ENCODE measurements at regions not wholly inside any gene's neighbourhood (a gene's known extent, or its start where the extent isn't known, plus 50 kb on each side); places are given as distances from the start of the nearest gene placed in this dataset.
"Not testable (repeated sequence)": the region's sequence is repeated elsewhere in the genome, so short reads cannot be mapped to it uniquely, and the experiment has no call there.

- H3K36me3 ChIP-seq = no peaks in the 10 kb centered on the region
- no peaks in the 10 kb centered on the region for H3K4me1 ChIP-seq
- peaks cover 0 to 4% of the 10 kb centered on the region in 2 donors for H3K9me3 ChIP-seq
- in situ Hi-C loops (cut with MboI; ENCODE audit: low pct_ligation_motif_present in 1 of 4, low pct_unique_long_range_greater_than_20kb in 1 of 4, low sequenced_read_pairs in 3 of 4) = no loop called here
- TF ChIP-seq CTCF (IDR thresholded peaks at IDR 0.05) = no peak
- TF ChIP-seq EP300 (IDR thresholded peaks at IDR 0.05; ENCODE audit: low read depth) = no peak
- TF ChIP-seq POLR2AphosphoS5 (IDR thresholded peaks at IDR 0.05) = no peak
- no peak overlapping the region for H3K4me3 ChIP-seq
- intact Hi-C loops (cut with DNase I; ENCODE audit: low total_unique reads) = no loop called here
- no peaks in the 10 kb centered on the region for H3K27me3 ChIP-seq
- no peak overlapping the region for H3K27ac ChIP-seq
- DNase-seq = no peak
- WGBS, 2 donors (ENCODE audit: low coverage in 1 of 2) = 47 to 80% methylated on average over 2 of the region's 2 CpGs
These were observed 1144.5 kb downstream of the HACE1 start for GRCh38 chr6:103715269-103715668.

GRCh38 chr6:103709236-103709635 is 1150.5 kb downstream of the HACE1 start:
- H3K4me1 ChIP-seq; in situ Hi-C loops (cut with MboI; ENCODE audit: low pct_ligation_motif_present in 1 of 4, low pct_unique_long_range_greater_than_20kb in 1 of 4, low sequenced_read_pairs in 3 of 4); H3K27me3 ChIP-seq; H3K4me3 ChIP-seq; H3K9me3 ChIP-seq; DNase-seq; H3K27ac ChIP-seq; H3K36me3 ChIP-seq; intact Hi-C loops (cut with DNase I; ENCODE audit: low total_unique reads): not testable (repeated sequence)
- 92% methylated on average over 15 of the region's 15 CpGs; no CpG with 5 or more reads in 1 of the 2 donors for whole genome bisulfite sequencing, 2 donors (ENCODE audit: low coverage in 1 of 2)

- in situ Hi-C loops (cut with MboI; ENCODE audit: low pct_ligation_motif_present in 1 of 4, low pct_unique_long_range_greater_than_20kb in 1 of 4, low sequenced_read_pairs in 3 of 4) = no loop called here
- TF ChIP-seq POLR2AphosphoS5 (IDR thresholded peaks at IDR 0.05) (no peak), POLR2A (IDR thresholded peaks at IDR 0.05) (no peak), EP300 (IDR thresholded peaks at IDR 0.05; ENCODE audit: low read depth) (no peak), CTCF (IDR thresholded peaks at IDR 0.05) (no peak)
- no peak for DNase-seq
- H3K4me1 ChIP-seq = no peaks in the 10 kb centered on the region
- no peaks in the 10 kb centered on the region for H3K9me3 ChIP-seq
- no peak overlapping the region for H3K4me3 ChIP-seq
- 69 to 73% methylated on average over 3 of the region's 3 CpGs for WGBS, 2 donors (ENCODE audit: low coverage in 1 of 2)
- H3K27ac ChIP-seq = no peak overlapping the region
- intact Hi-C loops (cut with DNase I; ENCODE audit: low total_unique reads) = no loop called here
- H3K27me3 ChIP-seq = no peaks in the 10 kb centered on the region
- H3K36me3 ChIP-seq = no peaks in the 10 kb centered on the region
These were observed 1152.0 kb downstream of the HACE1 start for GRCh38 chr6:103707596-103708325.

- in situ Hi-C loops (cut with MboI; ENCODE audit: low pct_ligation_motif_present in 1 of 4, low pct_unique_long_range_greater_than_20kb in 1 of 4, low sequenced_read_pairs in 3 of 4) (no loop called here), intact Hi-C loops (cut with DNase I; ENCODE audit: low total_unique reads) (no loop called here)
- no peak overlapping the region for H3K4me3 ChIP-seq
- no peaks in the 10 kb centered on the region for H3K27me3 ChIP-seq
- DNase-seq = no peak
- H3K36me3 ChIP-seq = no peaks in the 10 kb centered on the region
- H3K27ac ChIP-seq = no peak overlapping the region
- H3K4me1 ChIP-seq = no peaks in the 10 kb centered on the region
- no peaks in the 10 kb centered on the region for H3K9me3 ChIP-seq
- 13 to 20% methylated on average over 1 of the region's 1 CpG for WGBS, 2 donors (ENCODE audit: low coverage in 1 of 2)
- TF ChIP-seq POLR2A (IDR thresholded peaks at IDR 0.05) = no peak
- TF ChIP-seq POLR2AphosphoS5 (IDR thresholded peaks at IDR 0.05) = no peak
- no peak for TF ChIP-seq EP300 (IDR thresholded peaks at IDR 0.05; ENCODE audit: low read depth)
- no peak for TF ChIP-seq CTCF (IDR thresholded peaks at IDR 0.05)
These were observed 1160.0 kb downstream of the HACE1 start for GRCh38 chr6:103699769-103700168.

GRCh38 chr6:103687430-103687829 is 1172.3 kb downstream of the HACE1 start:
- no peaks in the 10 kb centered on the region for H3K27me3 ChIP-seq
- H3K4me3 ChIP-seq = no peak overlapping the region
- in situ Hi-C loops (cut with MboI; ENCODE audit: low pct_ligation_motif_present in 1 of 4, low pct_unique_long_range_greater_than_20kb in 1 of 4, low sequenced_read_pairs in 3 of 4) = no loop called here
- intact Hi-C loops (cut with DNase I; ENCODE audit: low total_unique reads) = no loop called here
- no peaks in the 10 kb centered on the region for H3K4me1 ChIP-seq
- no peaks in the 10 kb centered on the region for H3K9me3 ChIP-seq
- no peaks in the 10 kb centered on the region for H3K36me3 ChIP-seq
- no peak for DNase-seq
- no peak overlapping the region for H3K27ac ChIP-seq
- no peak for TF ChIP-seq CTCF (IDR thresholded peaks at IDR 0.05)
- no peak for TF ChIP-seq EP300 (IDR thresholded peaks at IDR 0.05; ENCODE audit: low read depth)
- no peak for TF ChIP-seq POLR2A (IDR thresholded peaks at IDR 0.05)
- TF ChIP-seq POLR2AphosphoS5 (IDR thresholded peaks at IDR 0.05) = no peak
- WGBS, 2 donors (ENCODE audit: low coverage in 1 of 2) = 46% methylated on average over 2 of the region's 2 CpGs
